Ovary (tissue), 3 donors: ENCODE measurements at regions not wholly inside any gene's neighbourhood (a gene's known extent, or its start where the extent isn't known, plus 50 kb on each side); places are given as distances from the start of the nearest gene placed in this dataset.

ENCODE experiments used
- EP300 ChIP-seq: sonication (generic); formaldehyde crosslinking; IDR thresholded peaks from one replicate; pipeline ENCODE4 v1.6.1; 2017; ENCODE audit warnings: antibody characterized with exemption
- POLR2A ChIP-seq: fragments of 450-650 bp; IDR thresholded peaks from one replicate; pipeline ENCODE4 v1.6.1; 2017; ENCODE audit warnings: antibody characterized with exemption, mild to moderate bottlenecking, moderate library complexity
- TF ChIP-seq, protein P1 (sequence below), 3 donors: fragments of 450-650 bp in 2 of 3; fragments of 200-600 bp in 1 of 3; IDR thresholded peaks; one replicate each; pipeline versions ENCODE4 v1.5.1 to v1.8.0; 2016 to 2022; ENCODE audit warnings: antibody characterized with exemption in 3 of 3, mild to moderate bottlenecking in 1 of 3
- donor health status: DM: no; HTN: no; CAD: no.

DNA sequence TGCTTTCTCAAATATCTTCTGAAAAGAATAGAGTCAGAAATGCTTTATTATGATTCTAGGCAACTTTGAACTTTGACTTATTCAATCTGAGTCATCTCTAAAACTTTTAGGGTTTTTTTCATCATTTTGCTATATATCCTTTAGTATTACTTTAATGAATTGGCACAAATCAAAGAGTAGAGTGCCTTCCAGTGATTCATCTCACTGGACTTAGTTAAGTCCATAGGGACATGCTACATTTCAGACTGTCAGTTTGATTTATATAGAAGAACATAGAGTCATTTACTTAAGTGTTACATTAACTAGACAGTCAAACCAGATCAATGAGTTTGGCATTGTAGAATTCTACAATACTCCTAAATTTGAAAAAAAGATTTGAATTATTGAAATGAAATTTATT lies 1235.7 kb upstream of the MAP3K7 start:
- no peak for TF ChIP-seq POLR2A
- TF ChIP-seq, protein P1, sequence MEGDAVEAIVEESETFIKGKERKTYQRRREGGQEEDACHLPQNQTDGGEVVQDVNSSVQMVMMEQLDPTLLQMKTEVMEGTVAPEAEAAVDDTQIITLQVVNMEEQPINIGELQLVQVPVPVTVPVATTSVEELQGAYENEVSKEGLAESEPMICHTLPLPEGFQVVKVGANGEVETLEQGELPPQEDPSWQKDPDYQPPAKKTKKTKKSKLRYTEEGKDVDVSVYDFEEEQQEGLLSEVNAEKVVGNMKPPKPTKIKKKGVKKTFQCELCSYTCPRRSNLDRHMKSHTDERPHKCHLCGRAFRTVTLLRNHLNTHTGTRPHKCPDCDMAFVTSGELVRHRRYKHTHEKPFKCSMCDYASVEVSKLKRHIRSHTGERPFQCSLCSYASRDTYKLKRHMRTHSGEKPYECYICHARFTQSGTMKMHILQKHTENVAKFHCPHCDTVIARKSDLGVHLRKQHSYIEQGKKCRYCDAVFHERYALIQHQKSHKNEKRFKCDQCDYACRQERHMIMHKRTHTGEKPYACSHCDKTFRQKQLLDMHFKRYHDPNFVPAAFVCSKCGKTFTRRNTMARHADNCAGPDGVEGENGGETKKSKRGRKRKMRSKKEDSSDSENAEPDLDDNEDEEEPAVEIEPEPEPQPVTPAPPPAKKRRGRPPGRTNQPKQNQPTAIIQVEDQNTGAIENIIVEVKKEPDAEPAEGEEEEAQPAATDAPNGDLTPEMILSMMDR (IDR thresholded peaks at IDR 0.05), result no peak
- no peak for TF ChIP-seq EP300
